ENCODE measurements at regions not wholly inside any gene's neighbourhood (a gene's known extent, or its start where the extent isn't known, plus 50 kb on each side); places are given as distances from the start of the nearest gene placed in this dataset.

DNA sequence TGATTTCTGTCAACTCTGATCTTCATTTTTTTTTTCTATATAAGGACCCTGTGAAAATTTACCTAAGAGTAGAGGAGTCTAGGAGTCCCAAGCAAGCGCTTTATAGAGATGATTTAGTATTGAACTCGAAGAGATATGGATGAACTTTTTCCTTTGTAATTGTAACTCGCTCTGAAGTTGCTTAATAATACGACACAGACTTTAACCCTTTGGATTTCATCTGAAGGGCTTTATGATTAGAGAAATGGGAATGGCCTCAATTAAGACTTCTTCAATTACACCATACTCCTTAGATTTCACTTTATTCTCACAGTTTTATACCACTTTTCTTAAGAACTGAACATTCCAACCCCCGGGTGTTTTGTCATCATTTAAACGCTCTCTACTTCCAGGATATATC, 647.7 kb downstream of the HTR1A start:
- WGBS (ENCODE audit: insufficient coverage, insufficient replicate concordance, low lambda C conversion rate, missing lambda C conversion rate): 30% methylated on average over 6 of the region's 6 CpGs
- no peaks in the 10 kb centered on the region for H3K36me3 ChIP-seq (ENCODE audit: control insufficient read depth in 2 of 2, insufficient read depth in 2 of 2, low read length in 1 of 2)
- H2AFZ ChIP-seq (ENCODE audit: control insufficient read depth, low read depth, low read length): no peak overlapping the region
- no peak overlapping the region for H3K4me2 ChIP-seq (ENCODE audit: control insufficient read depth, insufficient read depth)
- ATAC-seq: no peak
- ChIA-PET CTCF (no interaction called here), RAD21 (ENCODE audit: unreplicated experiment) (no interaction called here), POLR2A (no interaction called here), SMC1A (ENCODE audit: uncharacterized antibody, unreplicated experiment) (interaction anchor here (1.3 kb wide), 1 partner anchor 8 kb away, joined by 3 read pairs; no protein-coding TSS in a partner anchor)
- no peaks in the 10 kb centered on the region for H3K4me1 ChIP-seq (ENCODE audit: control insufficient read depth, insufficient read depth, low read length)
- intact Hi-C loops (cut with micrococcal nuclease; ENCODE audit: unreplicated experiment) (no loop called here), in situ Hi-C loops (cut with MboI) (no loop called here)
- BruUV-seq (replicated peaks): no TSS peak
- FAIRE-seq: no peak
- no peak overlapping the region for H3K27ac ChIP-seq (ENCODE audit: control insufficient read depth, insufficient read depth)
- H4K20me1 ChIP-seq (ENCODE audit: control insufficient read depth, insufficient read depth): no peaks in the 10 kb centered on the region
- H3K79me2 ChIP-seq (ENCODE audit: control insufficient read depth, insufficient read depth, low read length): no peaks in the 10 kb centered on the region
- no peaks in the 10 kb centered on the region for H3K9me3 ChIP-seq (replicated peaks; ENCODE audit: control insufficient read depth, insufficient read depth, low read length)
- TF ChIP-seq RUNX3 (IDR thresholded peaks at IDR 0.05; ENCODE audit: low read length): no peak
- no peak for TF ChIP-seq CHD1 (IDR thresholded peaks at IDR 0.05; ENCODE audit: low read depth, low read length)
- DNase-seq (ENCODE audit: low read depth, low spot score): no peak
- H3K4me3 ChIP-seq: no peak overlapping the region
- no peaks in the 10 kb centered on the region for H3K27me3 ChIP-seq (replicated peaks in 1 of 2; ENCODE audit: control insufficient read depth in 2 of 2, insufficient read depth in 2 of 2, low read length in 1 of 2)
- H3K9ac ChIP-seq (ENCODE audit: control insufficient read depth, insufficient read depth, low read length): no peak overlapping the region

DNA sequence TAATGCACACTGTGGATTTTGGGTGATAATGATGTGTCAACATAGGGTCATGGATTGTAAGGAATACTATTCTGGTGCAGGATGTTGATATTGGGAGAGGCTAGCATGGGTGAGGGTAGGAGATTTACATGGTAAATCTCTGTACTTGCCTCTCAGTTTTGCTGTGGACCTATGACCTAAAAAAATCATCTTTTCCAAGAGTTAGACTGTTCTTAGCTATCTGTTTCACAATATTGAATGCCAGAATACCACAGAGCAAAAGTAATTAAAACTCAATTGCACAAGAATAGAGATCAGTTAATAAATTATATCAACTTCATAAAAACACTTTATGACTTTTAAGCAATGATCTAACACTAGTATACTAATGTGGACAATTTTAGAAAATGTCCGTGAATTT, 651.6 kb downstream of the HTR1A start:
- Histone ChIP-seq H3K27me3 (replicated peaks in 1 of 2; ENCODE audit: control insufficient read depth in 2 of 2, insufficient read depth in 2 of 2, low read length in 1 of 2) (no peaks in the 10 kb centered on the region), H3K9ac (ENCODE audit: control insufficient read depth, insufficient read depth, low read length) (no peak overlapping the region), H3K4me2 (ENCODE audit: control insufficient read depth, insufficient read depth) (no peak overlapping the region), H3K9me3 (replicated peaks; ENCODE audit: control insufficient read depth, insufficient read depth, low read length) (no peaks in the 10 kb centered on the region), H3K36me3 (ENCODE audit: control insufficient read depth in 2 of 2, insufficient read depth in 2 of 2, low read length in 1 of 2) (no peaks in the 10 kb centered on the region), H3K4me3 (no peak overlapping the region), H3K4me1 (ENCODE audit: control insufficient read depth, insufficient read depth, low read length) (no peaks in the 10 kb centered on the region), H2AFZ (ENCODE audit: control insufficient read depth, low read depth, low read length) (no peak overlapping the region), H4K20me1 (ENCODE audit: control insufficient read depth, insufficient read depth) (no peaks in the 10 kb centered on the region), H3K79me2 (ENCODE audit: control insufficient read depth, insufficient read depth, low read length) (no peaks in the 10 kb centered on the region), H3K27ac (ENCODE audit: control insufficient read depth, insufficient read depth) (no peak overlapping the region)
- ATAC-seq: no peak
- WGBS (ENCODE audit: insufficient coverage, insufficient replicate concordance, low lambda C conversion rate, missing lambda C conversion rate): 43% methylated on average over 1 of the region's 1 CpG
- POLR2A ChIA-PET: no interaction called here
- CTCF ChIA-PET: no interaction called here
- no peak for FAIRE-seq
- intact Hi-C loops (cut with micrococcal nuclease; ENCODE audit: unreplicated experiment): no loop called here
- in situ Hi-C loops (cut with MboI): no loop called here
- no peak for DNase-seq (ENCODE audit: low read depth, low spot score)
- BruUV-seq (replicated peaks): no TSS peak
- SMC1A ChIA-PET (ENCODE audit: uncharacterized antibody, unreplicated experiment): no interaction called here
- RAD21 ChIA-PET (ENCODE audit: unreplicated experiment): no interaction called here
- TF ChIP-seq NFIC (IDR thresholded peaks at IDR 0.05; ENCODE audit: low read depth, low read length) (no peak), SMARCA5 (IDR thresholded peaks at IDR 0.05) (no peak), KAT2A (conservative IDR thresholded peaks at IDR 0.05; ENCODE audit: control insufficient read depth, low read depth, low read length) (no peak), POLR2AphosphoS5 (IDR thresholded peaks at IDR 0.05; ENCODE audit: low read length) (no peak), CBX3 (IDR thresholded peaks at IDR 0.05; ENCODE audit: borderline replicate concordance, low read depth) (no peak), JUNB (IDR thresholded peaks at IDR 0.05) (no peak), SUPT20H (IDR thresholded peaks at IDR 0.05; ENCODE audit: borderline replicate concordance, control insufficient read depth, low read depth, low read length) (no peak), MTA3 (IDR thresholded peaks at IDR 0.05; ENCODE audit: borderline replicate concordance, low read length) (no peak), CHD2 (IDR thresholded peaks at IDR 0.05; ENCODE audit: borderline replicate concordance, low read depth, low read length) (no peak)
- TF ChIP-seq, protein P1, sequence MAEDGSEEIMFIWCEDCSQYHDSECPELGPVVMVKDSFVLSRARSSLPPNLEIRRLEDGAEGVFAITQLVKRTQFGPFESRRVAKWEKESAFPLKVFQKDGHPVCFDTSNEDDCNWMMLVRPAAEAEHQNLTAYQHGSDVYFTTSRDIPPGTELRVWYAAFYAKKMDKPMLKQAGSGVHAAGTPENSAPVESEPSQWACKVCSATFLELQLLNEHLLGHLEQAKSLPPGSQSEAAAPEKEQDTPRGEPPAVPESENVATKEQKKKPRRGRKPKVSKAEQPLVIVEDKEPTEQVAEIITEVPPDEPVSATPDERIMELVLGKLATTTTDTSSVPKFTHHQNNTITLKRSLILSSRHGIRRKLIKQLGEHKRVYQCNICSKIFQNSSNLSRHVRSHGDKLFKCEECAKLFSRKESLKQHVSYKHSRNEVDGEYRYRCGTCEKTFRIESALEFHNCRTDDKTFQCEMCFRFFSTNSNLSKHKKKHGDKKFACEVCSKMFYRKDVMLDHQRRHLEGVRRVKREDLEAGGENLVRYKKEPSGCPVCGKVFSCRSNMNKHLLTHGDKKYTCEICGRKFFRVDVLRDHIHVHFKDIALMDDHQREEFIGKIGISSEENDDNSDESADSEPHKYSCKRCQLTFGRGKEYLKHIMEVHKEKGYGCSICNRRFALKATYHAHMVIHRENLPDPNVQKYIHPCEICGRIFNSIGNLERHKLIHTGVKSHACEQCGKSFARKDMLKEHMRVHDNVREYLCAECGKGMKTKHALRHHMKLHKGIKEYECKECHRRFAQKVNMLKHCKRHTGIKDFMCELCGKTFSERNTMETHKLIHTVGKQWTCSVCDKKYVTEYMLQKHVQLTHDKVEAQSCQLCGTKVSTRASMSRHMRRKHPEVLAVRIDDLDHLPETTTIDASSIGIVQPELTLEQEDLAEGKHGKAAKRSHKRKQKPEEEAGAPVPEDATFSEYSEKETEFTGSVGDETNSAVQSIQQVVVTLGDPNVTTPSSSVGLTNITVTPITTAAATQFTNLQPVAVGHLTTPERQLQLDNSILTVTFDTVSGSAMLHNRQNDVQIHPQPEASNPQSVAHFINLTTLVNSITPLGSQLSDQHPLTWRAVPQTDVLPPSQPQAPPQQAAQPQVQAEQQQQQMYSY (CRISPR knock-in tag; IDR thresholded peaks at IDR 0.05): no peak
- TF ChIP-seq, protein P2, sequence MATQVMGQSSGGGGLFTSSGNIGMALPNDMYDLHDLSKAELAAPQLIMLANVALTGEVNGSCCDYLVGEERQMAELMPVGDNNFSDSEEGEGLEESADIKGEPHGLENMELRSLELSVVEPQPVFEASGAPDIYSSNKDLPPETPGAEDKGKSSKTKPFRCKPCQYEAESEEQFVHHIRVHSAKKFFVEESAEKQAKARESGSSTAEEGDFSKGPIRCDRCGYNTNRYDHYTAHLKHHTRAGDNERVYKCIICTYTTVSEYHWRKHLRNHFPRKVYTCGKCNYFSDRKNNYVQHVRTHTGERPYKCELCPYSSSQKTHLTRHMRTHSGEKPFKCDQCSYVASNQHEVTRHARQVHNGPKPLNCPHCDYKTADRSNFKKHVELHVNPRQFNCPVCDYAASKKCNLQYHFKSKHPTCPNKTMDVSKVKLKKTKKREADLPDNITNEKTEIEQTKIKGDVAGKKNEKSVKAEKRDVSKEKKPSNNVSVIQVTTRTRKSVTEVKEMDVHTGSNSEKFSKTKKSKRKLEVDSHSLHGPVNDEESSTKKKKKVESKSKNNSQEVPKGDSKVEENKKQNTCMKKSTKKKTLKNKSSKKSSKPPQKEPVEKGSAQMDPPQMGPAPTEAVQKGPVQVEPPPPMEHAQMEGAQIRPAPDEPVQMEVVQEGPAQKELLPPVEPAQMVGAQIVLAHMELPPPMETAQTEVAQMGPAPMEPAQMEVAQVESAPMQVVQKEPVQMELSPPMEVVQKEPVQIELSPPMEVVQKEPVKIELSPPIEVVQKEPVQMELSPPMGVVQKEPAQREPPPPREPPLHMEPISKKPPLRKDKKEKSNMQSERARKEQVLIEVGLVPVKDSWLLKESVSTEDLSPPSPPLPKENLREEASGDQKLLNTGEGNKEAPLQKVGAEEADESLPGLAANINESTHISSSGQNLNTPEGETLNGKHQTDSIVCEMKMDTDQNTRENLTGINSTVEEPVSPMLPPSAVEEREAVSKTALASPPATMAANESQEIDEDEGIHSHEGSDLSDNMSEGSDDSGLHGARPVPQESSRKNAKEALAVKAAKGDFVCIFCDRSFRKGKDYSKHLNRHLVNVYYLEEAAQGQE (IDR thresholded peaks at IDR 0.05; ENCODE audit: low read depth, low read length): no peak

Measured in GM12878 (cell line).